Glutamatergic neuron (in vitro differentiated cells): ENCODE measurements at regions not wholly inside any gene's neighbourhood (a gene's known extent, or its start where the extent isn't known, plus 50 kb on each side); places are given as distances from the start of the nearest gene placed in this dataset.

ENCODE experiments used
- DNase-seq: peaks from one replicate; pipeline ENCODE4 v3.0.0; 2022
- H3K27ac Mint-ChIP-seq: one replicate; pipeline ENCODE4 v1.8.0; 2020; ENCODE audit warnings: mild to moderate bottlenecking, mixed read lengths, inconsistent platforms; ENCODE audit not compliant: unreplicated experiment
- H3K27me3 Mint-ChIP-seq: one replicate; pipeline ENCODE4 v1.8.0; 2020; ENCODE audit warnings: mild to moderate bottlenecking, moderate library complexity, mixed read lengths, inconsistent platforms; ENCODE audit not compliant: unreplicated experiment
- H3K36me3 Mint-ChIP-seq: one replicate; pipeline ENCODE4 v1.8.0; 2020; ENCODE audit warnings: mild to moderate bottlenecking, mixed read lengths, inconsistent platforms; ENCODE audit not compliant: unreplicated experiment
- H3K4me1 Mint-ChIP-seq: one replicate; pipeline ENCODE4 v1.8.0; 2020; ENCODE audit warnings: mild to moderate bottlenecking, low read depth, mixed read lengths, inconsistent platforms; ENCODE audit not compliant: unreplicated experiment
- H3K4me3 Mint-ChIP-seq: one replicate; pipeline ENCODE4 v1.8.0; 2020; ENCODE audit warnings: mild to moderate bottlenecking, mixed read lengths, inconsistent platforms; ENCODE audit not compliant: unreplicated experiment
- H3K9me3 Mint-ChIP-seq: one replicate; pipeline ENCODE4 v1.8.0; 2020; ENCODE audit warnings: mild to moderate bottlenecking, moderate library complexity, mixed read lengths, inconsistent platforms; ENCODE audit not compliant: unreplicated experiment
- TF ChIP-seq, protein P1 (sequence below): fragments of 200-600 bp; sonication (generic); IDR thresholded peaks from one replicate; pipeline ENCODE4 v1.5.0; 2021; ENCODE audit not compliant: partially characterized antibody, unreplicated experiment

DNA sequence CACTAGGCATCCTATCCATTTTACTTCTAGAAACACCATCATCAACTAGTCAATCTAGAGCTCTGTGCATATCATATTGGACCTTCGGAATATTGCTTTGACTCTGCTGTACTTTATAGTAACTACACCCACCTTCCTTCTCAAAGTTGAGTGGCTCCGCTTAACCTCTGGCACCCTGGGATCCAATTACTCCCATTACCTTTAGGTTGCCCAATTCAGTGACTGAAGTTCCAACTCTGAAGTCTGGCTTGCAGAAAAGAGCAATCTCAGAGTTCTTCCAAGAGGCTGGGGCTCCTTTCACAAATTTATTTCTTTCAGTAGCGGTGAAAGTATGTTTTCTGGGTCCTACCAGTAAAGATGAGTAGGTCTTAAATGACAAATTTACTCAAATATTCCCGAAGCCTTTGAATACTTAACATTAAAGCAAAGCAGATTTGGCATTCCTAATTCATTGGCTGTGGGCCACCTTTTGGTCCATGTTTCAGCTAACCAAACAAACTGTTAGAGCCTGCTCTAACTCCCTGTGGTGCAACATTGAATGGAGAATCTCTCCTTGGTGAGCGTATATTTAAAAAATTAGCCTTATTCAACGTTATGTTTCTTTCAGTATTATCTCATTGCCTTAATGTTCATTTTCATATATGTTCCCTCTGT lies 1215.8 kb downstream of the RAPGEF2 start:
- no peak overlapping the region for H3K4me3 Mint-ChIP-seq
- no peaks in the 10 kb centered on the region for H3K4me1 Mint-ChIP-seq
- DNase-seq, result no peak
- H3K27me3 Mint-ChIP-seq, result no peaks in the 10 kb centered on the region
- no peaks in the 10 kb centered on the region for H3K36me3 Mint-ChIP-seq
- no peak overlapping the region for H3K27ac Mint-ChIP-seq
- no peaks in the 10 kb centered on the region for H3K9me3 Mint-ChIP-seq
- TF ChIP-seq, protein P1, sequence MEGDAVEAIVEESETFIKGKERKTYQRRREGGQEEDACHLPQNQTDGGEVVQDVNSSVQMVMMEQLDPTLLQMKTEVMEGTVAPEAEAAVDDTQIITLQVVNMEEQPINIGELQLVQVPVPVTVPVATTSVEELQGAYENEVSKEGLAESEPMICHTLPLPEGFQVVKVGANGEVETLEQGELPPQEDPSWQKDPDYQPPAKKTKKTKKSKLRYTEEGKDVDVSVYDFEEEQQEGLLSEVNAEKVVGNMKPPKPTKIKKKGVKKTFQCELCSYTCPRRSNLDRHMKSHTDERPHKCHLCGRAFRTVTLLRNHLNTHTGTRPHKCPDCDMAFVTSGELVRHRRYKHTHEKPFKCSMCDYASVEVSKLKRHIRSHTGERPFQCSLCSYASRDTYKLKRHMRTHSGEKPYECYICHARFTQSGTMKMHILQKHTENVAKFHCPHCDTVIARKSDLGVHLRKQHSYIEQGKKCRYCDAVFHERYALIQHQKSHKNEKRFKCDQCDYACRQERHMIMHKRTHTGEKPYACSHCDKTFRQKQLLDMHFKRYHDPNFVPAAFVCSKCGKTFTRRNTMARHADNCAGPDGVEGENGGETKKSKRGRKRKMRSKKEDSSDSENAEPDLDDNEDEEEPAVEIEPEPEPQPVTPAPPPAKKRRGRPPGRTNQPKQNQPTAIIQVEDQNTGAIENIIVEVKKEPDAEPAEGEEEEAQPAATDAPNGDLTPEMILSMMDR, result no peak

DNA sequence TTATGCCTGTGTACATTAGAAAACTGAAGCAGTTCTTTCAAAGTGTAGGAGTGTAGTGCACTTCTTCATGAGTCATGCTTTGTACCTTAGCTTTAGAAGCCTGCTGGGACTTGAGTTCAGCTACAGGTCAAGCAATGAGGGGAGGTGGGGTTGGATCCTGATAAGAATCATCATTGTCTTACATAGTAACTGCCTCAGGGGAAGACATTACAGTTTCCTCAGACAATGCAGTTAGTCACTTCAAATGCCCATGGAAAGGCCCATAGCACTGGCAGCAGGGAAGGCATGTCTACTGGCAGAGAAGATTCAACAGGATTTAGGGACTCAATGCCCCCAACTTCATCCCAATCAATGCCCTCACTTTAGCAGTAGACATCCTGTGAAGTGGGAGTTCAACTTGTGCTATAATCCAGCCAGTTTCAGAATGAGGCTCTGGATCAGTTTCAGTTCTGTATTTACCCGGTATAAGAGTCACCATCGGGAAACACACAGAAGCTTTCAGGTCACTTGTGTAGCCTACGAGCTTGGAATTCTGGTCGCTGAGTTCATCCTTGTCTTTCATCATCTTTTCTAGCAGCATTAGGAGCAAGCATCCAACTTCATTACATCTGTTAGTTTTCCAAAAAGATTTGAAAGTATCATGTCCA lies 1216.5 kb downstream of the RAPGEF2 start:
- no peaks in the 10 kb centered on the region for H3K27me3 Mint-ChIP-seq
- H3K4me3 Mint-ChIP-seq, result no peak overlapping the region
- no peaks in the 10 kb centered on the region for H3K9me3 Mint-ChIP-seq
- no peaks in the 10 kb centered on the region for H3K4me1 Mint-ChIP-seq
- DNase-seq, result no peak
- H3K27ac Mint-ChIP-seq, result no peak overlapping the region
- no peaks in the 10 kb centered on the region for H3K36me3 Mint-ChIP-seq
- TF ChIP-seq, protein P1, result no peak

DNA sequence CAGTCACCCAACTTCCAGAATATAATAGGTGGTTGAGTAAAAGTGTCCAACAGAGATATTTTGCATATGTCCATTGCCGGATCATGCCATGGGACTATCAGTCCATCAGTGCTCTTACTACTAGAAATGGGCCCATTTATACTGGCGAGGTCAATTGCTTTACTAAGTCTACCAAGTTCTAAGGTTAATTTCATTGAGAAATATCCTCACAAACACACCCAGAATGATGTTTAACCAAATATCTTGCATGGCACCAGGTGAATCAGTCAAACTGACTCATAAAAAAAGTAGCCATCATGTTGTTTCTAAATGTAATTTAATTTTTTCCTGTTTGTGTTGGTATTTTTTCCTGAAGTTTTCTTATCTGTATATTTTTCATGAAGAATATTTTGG lies 1217.0 kb downstream of the RAPGEF2 start:
- TF ChIP-seq, protein P1, result no peak
- Mint-ChIP-seq H3K27me3 (no peaks in the 10 kb centered on the region), H3K9me3 (no peaks in the 10 kb centered on the region), H3K4me3 (no peak overlapping the region), H3K27ac (no peak overlapping the region), H3K4me1 (no peaks in the 10 kb centered on the region), H3K36me3 (no peaks in the 10 kb centered on the region)
- DNase-seq, result no peak

DNA sequence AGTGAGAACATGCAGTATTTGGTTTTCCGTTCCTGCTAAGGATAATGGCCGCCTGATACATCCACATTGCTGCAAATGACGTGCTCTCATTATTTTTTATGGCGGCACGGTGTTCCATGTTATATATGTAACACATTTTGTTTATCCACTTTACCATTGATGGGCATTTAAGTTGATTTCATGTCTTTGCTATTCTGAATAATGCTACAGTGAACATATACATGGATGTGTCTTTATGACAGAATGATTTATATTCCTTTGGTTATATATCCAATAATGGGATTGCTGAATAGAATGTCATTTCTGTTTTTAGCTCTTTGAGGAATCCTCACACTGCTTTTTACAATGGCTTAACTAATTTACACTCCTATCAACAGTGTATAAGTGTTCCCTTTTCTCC lies 1223.2 kb downstream of the RAPGEF2 start:
- no peak for DNase-seq
- Mint-ChIP-seq H3K27me3 (no peaks in the 10 kb centered on the region), H3K4me1 (no peaks in the 10 kb centered on the region), H3K4me3 (no peak overlapping the region), H3K27ac (no peak overlapping the region), H3K36me3 (no peaks in the 10 kb centered on the region), H3K9me3 (no peaks in the 10 kb centered on the region)
- TF ChIP-seq, protein P1, result no peak

- Mint-ChIP-seq H3K4me1 (no peaks in the 10 kb centered on the region), H3K27me3 (no peaks in the 10 kb centered on the region), H3K9me3 (no peaks in the 10 kb centered on the region), H3K4me3 (no peak overlapping the region), H3K36me3 (no peaks in the 10 kb centered on the region), H3K27ac (no peak overlapping the region)
- TF ChIP-seq, protein P1, result no peak
- no peak for DNase-seq
Measured at GRCh38 chr4:160347197-160347596, 1244.3 kb downstream of the RAPGEF2 start.
